ENCODE measurements at regions not wholly inside any gene's neighbourhood (a gene's known extent, or its start where the extent isn't known, plus 50 kb on each side); places are given as distances from the start of the nearest gene placed in this dataset.
"Not testable (repeated sequence)": the region's sequence is repeated elsewhere in the genome, so short reads cannot be mapped to it uniquely, and the experiment has no call there.

GRCh38 chr3:76442374-76442915, 597.5 kb upstream of the ROBO2 start:
- no peak for DNase-seq

GRCh38 chr3:76456322-76456721, 583.6 kb upstream of the ROBO2 start:
- no peak for DNase-seq

- no peak for DNase-seq
Measured at GRCh38 chr3:76463501-76463900, 576.4 kb upstream of the ROBO2 start.

- no peak for DNase-seq
Measured at GRCh38 chr3:76470285-76470684, 569.6 kb upstream of the ROBO2 start.

- no peak for DNase-seq
Measured at GRCh38 chr3:76474632-76475031, 565.3 kb upstream of the ROBO2 start.

- DNase-seq: no peak
Measured at GRCh38 chr3:76479161-76479650, 560.7 kb upstream of the ROBO2 start.

- no peak for DNase-seq
Measured at GRCh38 chr3:76482510-76482909, 557.4 kb upstream of the ROBO2 start.

- DNase-seq: no peak
Measured at GRCh38 chr3:76487446-76487845, 552.5 kb upstream of the ROBO2 start.

GRCh38 chr3:76490064-76490463, 549.8 kb upstream of the ROBO2 start:
- DNase-seq: no peak

- DNase-seq: no peak
Measured at GRCh38 chr3:76495216-76495615, 544.7 kb upstream of the ROBO2 start.

GRCh38 chr3:76497636-76498035, 542.3 kb upstream of the ROBO2 start:
- DNase-seq: no peak

- no peak for DNase-seq
Measured at GRCh38 chr3:76500746-76501275, 539.1 kb upstream of the ROBO2 start.

GRCh38 chr3:76501315-76501714, 538.6 kb upstream of the ROBO2 start:
- DNase-seq: no peak

- no peak for DNase-seq
Measured at GRCh38 chr3:76502076-76502475, 537.8 kb upstream of the ROBO2 start.

- DNase-seq: no peak
Measured at GRCh38 chr3:76505202-76505845, 534.6 kb upstream of the ROBO2 start.

GRCh38 chr3:76509179-76509830, 530.6 kb upstream of the ROBO2 start:
- no peak for DNase-seq

GRCh38 chr3:76514836-76515235, 525.1 kb upstream of the ROBO2 start:
- no peak for DNase-seq

GRCh38 chr3:76523337-76523736, 516.6 kb upstream of the ROBO2 start:
- DNase-seq: no peak

- DNase-seq: no peak
Measured at GRCh38 chr3:76525726-76526125, 514.2 kb upstream of the ROBO2 start.

GRCh38 chr3:76527773-76528172, 512.1 kb upstream of the ROBO2 start:
- DNase-seq: no peak

- DNase-seq: no peak
Measured at GRCh38 chr3:76532158-76532822, 507.6 kb upstream of the ROBO2 start.

- not testable (repeated sequence) for DNase-seq
Measured at GRCh38 chr3:76533710-76534109, 506.2 kb upstream of the ROBO2 start.

GRCh38 chr3:76537857-76538256, 502.0 kb upstream of the ROBO2 start:
- not testable (repeated sequence) for DNase-seq

GRCh38 chr3:76547674-76548073, 492.2 kb upstream of the ROBO2 start:
- no peak for DNase-seq

Measured in activated CD4-positive, alpha-beta T cell treated with anti-CD3 and anti-CD28 coated beads for 48 hours (primary cell).